Astrocyte (in vitro differentiated cells and primary cell): ENCODE measurements at regions not wholly inside any gene's neighbourhood (a gene's known extent, or its start where the extent isn't known, plus 50 kb on each side); places are given as distances from the start of the nearest gene placed in this dataset.

ENCODE experiments used
- CTCF ChIP-seq: IDR thresholded peaks from 2 replicates; pipeline ENCODE4 v1.5.1; 2011; ENCODE audit warnings: low read depth, mild to moderate bottlenecking, inconsistent platforms, low read length, moderate library complexity; ENCODE audit not compliant: insufficient read depth
- EZH2 ChIP-seq: IDR thresholded peaks from 2 replicates; pipeline ENCODE4 v1.6.1; 2012; ENCODE audit warnings: mild to moderate bottlenecking, low read length, inconsistent platforms; ENCODE audit not compliant: insufficient read depth

GRCh38 chr1:82894635-82895034, 1093.9 kb downstream of the ADGRL2 start:
- TF ChIP-seq CTCF (no peak), EZH2 (no peak)
